ENCODE measurements at regions not wholly inside any gene's neighbourhood (a gene's known extent, or its start where the extent isn't known, plus 50 kb on each side); places are given as distances from the start of the nearest gene placed in this dataset.
"Not testable (repeated sequence)": the region's sequence is repeated elsewhere in the genome, so short reads cannot be mapped to it uniquely, and the experiment has no call there.

DNA sequence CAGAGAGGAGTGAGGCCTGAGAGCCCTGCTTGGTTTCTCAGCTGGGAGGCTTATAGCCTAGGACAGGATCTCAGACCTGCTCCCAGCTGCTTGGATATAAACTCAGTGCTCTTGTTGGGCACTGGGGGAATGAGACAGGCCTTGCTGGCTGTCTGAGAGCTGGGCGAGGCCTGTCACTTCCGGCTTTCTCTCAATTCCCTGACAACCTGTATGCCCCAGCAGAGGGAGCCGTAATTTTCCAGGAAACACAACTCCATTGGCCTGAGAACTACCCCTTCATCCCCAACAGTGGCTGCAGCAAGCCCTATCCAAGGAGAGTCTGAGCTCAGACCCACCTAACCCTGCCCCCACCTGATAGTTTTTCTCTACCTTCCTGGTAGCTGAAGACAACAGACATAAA lies 258.3 kb upstream of the STXBP6 start:
- no peak for DNase-seq

DNA sequence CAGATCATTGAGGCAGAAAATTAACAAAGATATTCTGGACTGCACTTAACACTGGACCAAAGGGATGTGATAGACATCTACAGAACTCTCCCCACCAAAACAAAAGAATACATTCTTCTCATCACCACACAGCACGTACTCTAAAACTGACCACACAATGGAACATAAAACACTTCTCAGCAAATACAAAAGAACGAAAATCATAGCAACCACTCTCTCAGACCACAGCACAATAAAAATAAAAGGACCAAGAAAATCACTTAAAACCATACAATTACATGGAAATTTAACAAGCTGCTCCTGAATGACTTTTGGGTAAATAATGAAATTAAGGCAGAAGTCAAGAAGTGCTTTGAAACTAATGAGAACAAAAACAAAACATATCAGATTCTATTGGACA lies 254.0 kb upstream of the STXBP6 start:
- no peak for DNase-seq

DNA sequence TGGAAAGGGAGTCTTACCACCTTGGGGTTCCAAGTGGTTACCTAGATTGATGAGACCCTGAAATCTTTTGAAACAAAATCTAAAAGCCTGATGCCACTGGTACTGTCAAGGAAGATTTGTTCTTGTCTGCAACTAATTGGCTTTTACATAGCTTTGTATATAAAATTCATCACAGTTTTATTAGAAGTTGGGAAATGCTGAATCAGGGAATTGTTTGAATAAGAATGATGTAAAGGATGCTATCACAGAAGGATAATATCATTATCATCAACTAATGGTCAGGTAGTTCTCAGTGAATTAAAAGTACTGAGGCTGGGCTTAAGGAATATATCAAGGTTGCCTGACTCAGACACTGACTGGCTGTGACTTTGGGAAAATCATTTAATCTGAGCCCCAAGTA lies 248.3 kb upstream of the STXBP6 start:
- no peak for DNase-seq

DNA sequence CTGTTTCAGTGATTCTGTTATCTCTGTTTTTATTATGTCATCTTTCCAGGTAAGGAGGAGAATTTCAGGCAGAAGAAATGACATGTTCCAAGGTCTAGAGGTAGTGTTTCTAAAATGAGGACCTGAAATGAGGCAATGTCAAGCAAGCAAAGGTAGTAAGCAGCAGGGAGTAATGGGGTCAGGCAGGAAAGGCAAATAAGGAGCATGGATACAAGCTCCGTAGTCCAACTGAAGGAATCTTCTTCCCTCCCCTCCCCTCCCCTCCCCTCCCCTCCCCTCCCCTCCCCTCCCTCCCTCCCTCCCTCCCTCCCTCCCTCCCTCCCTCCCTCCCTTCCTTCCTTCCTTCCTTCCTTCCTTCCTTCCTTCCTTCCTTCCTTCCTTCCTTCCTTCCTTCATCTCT lies 240.2 kb upstream of the STXBP6 start:
- not testable (repeated sequence) for DNase-seq

DNA sequence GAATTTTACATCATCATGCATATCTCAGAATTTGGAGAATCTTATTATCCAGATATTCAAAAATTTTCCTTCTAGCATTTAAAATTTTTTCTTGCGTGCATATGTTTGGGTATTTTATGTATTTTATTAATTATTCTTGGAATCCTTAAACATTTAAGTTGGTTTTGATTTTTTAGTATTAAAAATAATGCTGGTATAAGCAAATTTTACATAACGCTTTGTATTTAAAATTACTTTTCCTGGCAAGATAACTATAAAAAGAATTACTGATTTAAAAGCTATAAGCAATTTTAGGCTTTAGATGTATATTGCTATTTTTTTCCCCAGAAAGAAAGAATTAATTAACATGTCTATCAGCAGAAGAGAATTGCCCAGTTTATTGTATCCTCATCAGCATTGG lies 224.6 kb upstream of the STXBP6 start:
- DNase-seq = no peak

DNA sequence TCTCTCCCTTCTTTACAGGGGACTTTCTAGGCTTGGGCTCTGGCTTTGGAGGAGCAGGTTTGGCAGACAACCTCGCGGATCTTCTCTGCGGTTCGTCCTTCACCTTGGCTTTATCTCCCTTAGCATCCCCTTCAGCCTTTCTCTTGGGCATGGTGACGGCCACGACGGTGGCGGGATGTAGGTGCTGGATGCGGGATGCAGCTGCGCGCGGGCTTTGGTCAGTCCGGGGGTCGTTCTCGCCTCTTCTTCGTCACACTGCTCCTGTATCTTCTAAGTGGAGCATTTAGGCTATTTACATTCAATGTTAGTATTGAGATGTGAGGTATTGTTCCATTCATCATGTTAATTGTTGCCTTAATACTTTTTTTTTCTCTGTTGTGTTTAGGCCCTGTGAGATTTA lies 217.2 kb upstream of the STXBP6 start:
- DNase-seq = no peak

DNA sequence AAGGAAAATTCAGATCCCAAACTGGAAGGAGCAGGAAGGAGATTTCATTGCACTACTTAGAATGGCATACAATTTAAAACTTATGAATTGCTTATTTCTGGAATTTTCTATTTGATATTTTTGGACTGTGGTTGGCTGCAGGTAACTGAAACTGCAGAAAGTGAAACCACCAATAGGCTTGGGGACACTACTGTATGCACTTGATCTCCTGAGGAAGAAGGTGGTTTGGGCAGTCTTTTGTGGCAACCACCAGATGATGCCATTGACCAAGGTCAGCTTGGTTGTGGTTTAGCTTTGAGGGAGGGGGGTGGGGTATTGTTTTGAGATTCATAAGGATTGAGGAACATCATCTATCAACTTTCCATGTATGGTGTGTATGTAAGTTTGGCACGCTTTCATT lies 209.5 kb upstream of the STXBP6 start:
- DNase-seq = no peak

DNA sequence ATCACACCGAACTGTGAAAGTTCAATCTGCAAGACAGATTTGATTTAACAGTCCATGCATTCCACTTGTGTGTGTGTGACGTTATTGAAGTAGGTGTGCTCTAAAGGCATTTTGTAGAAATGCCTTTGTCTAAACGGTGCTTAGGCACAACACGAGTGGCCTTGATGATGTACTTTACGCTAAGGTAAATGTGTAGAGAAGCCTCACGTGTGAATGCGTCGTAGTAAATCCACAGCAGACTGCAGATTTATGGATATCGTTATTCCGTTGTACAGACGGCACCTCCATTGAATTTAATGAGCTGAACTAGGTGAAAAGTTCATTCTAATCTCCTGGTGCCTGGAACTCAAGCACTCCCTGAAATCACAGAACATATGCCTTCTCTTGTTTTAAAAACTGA lies 202.8 kb upstream of the STXBP6 start:
- no peak for DNase-seq

DNA sequence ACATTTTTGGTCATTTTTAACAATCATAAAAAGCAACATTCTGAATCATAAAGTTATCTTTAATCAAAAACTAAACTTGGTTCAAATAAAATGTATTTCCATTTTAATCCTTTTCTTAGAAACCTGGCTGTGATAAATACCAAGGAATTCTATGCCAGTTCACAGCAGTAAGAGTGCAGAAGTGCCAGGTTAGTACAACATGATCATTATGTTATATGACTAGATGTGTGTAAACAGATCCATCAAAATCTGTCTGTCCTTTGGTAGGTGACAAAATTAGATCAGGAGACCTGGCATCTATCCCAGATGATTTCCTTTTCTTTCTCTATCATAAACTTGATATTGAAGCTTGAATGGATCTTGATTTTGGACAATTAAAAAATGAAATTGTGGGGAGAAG lies 200.6 kb upstream of the STXBP6 start:
- DNase-seq = no peak

DNA sequence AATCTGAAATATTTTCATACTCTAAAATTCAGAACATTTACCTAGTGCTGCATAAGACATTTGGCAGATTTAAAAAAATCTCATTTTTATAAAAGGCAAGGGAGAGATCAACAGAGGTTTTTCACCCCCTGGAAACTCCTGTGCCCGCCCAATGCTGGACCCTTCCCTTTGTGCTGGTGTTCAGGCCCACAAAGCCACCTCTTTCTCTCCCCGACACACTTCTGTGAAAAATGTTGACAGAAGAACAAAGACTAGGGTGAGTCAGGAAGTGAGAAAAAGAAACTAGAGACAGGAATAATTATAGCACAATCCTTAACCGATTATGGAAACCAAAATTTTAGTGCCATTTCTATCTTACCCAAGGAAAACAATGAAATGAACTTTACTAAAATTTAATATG lies 197.7 kb upstream of the STXBP6 start:
- no peak for DNase-seq

DNA sequence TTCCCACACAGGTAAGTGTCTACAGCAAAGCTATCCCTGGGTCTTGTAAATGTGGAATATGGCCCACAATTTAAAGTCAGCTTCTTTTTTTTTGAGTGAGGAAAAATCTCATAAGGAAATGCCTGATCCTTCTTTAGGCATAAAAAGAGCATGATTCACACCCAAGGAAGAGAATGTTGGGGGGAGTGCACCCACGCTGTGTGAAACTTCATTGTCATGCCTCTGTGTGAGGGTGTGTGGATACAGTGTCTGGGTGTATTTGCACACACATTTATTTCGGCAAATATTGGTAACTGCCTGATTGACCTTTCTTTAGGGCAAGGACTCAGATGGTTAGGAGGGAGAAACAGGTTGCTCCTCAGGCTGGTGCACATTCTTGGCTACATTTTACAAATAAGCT lies 196.8 kb upstream of the STXBP6 start:
- DNase-seq = no peak

DNA sequence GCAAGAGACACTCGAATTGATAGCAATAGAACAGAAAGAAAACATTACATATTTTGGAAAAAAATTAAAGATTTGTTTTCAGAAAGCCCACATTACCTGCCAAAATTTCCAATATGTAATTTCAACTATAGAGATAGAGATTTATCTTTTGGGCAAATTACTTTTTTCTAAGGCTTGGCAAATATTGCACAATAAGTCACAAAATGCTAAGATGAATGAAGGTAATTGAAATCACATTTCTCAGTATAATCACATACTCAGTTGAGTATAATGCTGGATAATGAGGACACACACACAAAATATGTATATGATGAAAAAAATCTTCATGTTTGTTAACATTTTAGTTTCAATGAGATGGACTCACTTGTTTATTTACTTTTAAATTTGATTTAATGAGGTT lies 189.2 kb upstream of the STXBP6 start:
- DNase-seq = no peak

DNA sequence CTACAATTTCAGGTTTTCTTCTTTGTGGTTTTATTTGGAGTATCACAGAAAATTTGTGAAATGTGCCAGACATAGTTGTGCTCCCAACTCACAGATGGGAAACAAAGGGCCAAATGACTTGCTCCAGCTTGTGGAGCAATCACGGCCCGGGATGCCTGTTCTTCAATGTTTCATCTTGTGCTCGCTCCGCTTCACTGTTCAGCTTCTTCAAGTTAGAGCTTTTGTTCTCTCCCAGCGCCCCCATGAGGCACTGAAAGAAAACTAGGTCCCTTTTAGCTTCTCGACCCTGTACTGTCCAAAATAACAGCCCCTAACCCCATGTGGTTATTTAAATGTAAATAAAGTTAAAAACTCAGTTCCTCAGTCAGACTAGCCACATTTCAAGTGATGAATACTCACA lies 187.9 kb upstream of the STXBP6 start:
- DNase-seq = no peak

DNA sequence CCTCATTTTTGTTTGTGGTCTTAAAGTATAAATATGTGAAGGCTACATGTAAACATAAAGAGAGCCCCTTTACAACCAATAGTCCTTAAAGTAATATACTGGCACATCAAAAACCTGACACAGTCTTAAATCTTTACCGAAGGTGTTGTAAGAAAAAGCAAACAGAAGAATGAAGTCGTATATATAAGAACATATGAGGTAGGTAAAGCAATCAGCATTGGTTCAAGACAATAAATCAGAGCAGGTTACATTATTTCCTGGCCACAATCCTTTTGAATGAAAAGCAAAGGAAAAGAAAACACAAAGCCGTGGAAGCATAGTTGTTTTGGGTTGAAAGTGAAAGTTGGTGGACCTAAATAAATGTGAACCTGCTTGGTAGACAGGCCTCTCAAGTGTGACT lies 183.7 kb upstream of the STXBP6 start:
- no peak for DNase-seq

DNA sequence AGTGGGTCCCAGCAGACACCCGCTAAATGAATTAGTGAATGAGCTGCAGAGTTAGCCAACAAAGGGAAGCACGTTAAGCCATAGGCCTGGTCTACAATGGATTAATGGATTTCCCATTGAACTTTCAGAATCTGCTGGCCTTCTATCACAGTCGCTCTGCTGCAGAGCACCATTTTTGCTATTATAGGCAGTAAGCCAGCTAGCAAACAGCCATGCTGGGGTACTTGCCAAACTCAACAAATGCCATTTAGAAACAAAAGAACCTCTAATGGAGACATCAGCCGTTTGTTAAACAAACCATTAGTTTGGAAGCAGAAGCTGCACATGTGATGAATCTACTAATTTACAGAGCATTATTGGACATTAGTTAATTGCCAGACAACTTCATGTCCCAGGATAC lies 181.1 kb upstream of the STXBP6 start:
- DNase-seq = no peak

DNA sequence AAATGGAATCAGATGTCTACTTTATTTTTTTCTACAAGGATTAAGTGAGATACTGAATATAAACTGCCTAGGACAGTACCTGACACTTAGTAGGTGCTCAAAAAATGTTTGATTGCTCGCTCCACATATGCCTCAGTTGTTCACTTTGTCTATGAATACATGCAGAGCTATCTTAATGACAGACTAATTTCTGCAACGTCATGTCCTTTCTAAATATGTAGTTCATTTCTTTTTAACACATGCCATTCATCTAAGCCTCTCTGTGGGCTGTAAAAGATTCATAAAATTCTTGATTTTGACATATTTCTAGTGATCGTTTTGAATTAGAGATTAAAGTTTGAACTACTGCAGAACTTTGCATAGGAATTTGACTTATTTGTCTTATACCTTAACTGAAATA lies 176.3 kb upstream of the STXBP6 start:
- no peak for DNase-seq

DNA sequence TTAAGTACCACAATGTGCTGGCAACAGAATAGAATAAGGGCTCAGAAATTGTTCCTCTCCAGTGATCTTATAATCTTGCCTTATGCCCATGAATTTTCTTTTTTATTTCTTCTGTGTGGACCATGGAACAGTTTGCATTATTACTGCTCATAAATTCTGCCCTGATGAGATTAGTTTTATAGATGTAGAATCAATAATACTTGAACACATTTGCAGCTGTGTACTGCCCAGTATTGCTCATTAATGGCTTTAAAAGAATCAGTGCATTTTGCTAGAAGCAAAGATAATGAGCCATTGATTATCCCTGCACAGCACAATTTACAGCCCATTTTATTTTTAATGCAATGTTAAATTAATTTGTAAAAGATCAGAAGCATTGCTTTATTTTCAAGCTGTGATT lies 172.3 kb upstream of the STXBP6 start:
- DNase-seq = no peak

DNA sequence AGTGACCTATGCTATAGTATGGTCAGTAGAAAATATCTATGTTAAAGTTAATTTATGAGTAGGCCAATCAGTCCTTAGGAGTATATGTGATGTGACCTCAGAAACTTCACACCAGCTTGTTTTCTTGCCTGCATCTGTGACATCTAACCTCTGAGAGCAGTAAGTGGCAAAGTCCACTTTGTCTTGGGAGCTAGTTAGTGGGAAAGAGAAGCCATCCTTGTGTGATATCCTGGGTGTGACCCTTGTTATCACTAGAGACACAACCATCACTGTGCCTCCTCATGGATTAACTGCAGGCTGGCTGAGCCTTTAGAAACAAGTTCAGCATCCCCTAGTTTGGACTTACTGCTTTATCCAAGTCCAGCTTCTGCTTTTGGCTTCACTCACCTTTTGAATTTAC lies 170.6 kb upstream of the STXBP6 start:
- no peak for DNase-seq

DNA sequence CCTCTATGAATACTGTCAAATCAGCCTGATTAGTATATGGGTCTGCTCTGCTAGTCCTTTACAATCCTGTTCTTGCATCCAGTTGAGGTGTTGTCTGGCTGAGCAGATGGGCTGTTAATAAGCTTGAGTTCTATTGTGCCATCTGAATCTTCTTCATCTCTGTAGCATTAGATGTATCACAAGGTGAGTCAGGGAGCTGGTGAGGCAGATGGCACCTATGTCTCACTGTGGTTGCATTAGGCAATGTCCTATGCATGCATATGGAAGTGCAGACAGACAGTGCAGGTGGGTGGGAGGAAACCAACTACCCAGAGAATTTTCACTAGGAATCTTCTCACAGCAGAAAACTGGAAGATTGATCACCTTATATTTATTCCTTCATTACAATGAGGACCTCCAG lies 165.7 kb upstream of the STXBP6 start:
- DNase-seq = no peak

DNA sequence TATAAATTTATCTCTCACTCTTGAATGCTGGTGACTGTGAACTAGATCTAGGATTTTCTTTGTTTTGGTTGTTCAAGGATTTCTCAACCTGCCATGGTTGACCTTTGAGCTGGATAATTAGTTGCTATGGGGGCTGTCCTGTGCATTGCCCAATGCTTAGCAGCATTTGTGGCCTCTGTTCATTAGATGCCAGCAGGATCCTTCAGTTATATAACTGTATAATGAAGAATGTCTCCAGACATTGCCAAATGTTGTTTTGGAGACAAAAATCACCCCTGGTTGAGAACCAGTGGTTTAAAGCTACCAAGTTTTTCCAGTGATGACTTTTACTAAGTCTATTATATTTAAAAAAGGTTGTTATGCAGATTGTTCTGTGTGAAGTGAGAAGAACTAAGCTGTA lies 147.9 kb upstream of the STXBP6 start:
- DNase-seq = no peak

DNA sequence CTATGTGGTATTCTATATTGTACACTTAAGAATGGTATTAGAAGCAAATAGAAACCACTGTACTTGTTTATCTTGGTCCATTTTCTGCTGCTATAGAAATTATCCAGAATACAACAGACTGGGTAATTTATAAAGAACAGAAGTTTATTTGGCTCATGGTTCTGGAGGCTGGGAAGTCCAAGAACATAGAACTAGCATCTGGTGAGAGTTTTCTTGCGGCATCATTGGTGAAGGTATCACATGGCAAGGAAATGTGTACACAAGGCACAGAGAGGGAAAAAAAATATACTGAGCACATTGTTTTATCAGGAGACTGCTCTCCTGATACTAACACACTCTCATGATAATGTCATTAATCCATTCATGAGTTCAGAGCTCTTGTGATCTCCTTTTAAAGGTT lies 130.3 kb upstream of the STXBP6 start:
- no peak for DNase-seq

DNA sequence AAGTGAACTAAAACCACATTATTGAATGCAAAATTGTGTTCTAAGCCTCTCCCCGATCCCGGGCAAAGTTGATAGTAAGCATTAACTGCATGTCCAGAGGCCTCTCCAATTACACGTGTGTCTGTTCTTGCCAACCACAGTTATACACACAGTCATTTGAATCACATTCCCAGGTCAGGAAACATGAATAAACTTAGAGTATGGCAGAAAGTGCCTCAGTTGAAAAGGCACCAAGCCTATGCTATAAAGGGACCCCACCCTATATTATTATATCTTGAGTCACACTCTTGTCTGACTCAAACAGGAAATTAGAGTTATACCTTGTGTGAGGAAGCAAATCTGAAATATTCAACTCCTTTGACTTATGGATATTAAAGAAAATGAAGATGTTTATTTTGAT lies 128.3 kb upstream of the STXBP6 start:
- DNase-seq = no peak

DNA sequence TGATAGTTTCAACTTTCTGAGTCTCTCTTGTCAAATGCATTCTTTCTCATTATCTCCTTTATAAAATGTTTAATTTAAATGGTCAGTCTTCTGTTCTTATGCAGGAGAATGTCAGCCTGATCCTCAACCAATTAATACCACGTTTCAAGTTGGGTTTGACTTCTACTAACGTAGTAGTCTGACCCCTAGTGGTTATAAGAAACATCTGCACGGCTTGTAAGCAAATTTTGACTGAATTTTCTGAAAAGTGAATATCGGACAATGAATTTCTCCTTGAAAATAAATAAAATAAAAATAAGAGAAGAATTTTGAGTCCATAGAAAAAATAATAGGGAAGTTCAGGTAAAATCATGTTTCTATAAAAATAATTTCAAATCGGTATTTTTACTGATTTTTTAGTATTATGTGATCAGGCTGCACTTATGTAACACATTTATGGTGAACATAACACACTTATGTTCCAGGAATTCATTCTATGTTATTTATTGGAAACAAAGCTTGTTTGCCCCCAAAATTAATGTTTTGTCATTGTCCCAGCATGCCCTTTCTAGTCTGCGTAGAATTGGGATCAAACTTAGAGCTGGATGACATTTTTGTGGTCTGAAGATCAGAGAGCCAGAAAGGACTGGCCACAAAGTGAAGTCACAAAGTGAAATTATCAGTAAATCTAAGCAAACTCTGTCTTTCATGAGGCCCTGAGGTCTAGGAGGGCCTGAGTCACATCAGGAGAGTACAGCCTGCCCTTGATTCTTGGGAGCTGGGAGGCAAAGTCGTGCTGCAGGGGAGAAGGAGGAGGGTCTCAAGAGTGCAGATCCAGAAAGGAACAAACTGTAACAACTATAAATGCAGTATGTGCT lies 101.2 kb upstream of the STXBP6 start:
- DNase-seq = no peak

DNA sequence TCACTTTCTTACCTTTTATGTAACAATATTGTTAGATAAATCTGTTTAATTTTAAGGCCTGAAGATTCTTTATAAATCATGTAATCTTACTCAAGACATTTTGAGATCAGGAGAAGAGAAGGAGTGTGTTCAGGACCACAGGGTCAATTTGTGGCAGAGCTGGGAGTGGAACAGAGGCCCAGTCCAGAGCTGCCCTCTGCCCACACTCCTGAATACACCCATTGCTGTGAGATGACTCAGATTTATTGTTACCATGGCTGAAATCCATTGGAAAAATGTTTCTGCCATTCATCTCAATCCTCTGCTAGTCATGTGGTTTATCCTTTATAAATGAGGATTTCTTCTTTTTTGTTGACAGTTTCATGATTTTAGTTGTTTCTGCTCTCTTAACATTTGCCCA lies 100.5 kb upstream of the STXBP6 start:
- DNase-seq = no peak

DNA sequence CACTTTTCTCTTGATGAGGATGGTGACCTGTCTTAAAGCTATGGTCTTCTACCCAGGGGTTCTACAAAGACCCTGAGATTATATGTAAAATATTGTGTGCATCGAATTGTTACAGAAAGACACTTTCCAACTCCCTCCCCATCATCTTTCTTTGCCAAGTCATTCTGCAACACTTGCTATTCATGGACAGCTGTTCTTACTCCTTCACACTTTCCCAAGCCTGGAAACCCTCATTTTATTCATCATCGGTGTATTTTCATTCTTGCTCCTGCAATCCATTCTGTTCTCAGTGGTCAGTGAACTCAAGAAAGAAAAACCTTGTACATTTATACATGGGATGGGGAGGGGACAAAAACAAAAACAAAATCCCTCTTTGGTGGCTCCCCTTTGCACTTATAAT lies 90.5 kb upstream of the STXBP6 start:
- no peak for DNase-seq

DNA sequence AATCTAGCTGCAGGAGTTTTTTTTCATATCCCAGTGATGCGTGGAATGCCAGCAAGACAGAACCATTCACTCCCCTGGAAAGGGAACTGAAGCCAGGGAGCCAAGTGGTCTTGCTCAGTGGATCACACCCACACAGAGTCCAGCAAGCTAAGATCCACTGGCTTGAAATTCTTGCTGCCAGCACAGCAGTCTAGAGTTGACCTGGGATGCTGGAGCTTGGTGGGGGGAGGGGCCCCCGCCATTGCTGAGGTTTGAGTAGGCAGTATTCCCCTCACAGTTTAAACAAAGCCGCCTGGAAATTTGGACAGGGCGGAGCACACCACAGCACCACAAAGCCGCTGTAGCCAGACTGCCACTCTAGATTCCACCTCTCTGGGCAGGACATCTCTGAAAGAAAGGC lies 86.9 kb upstream of the STXBP6 start:
- no peak for DNase-seq
